Tibial nerve (tissue), 3 donors: ENCODE measurements at regions not wholly inside any gene's neighbourhood (a gene's known extent, or its start where the extent isn't known, plus 50 kb on each side); places are given as distances from the start of the nearest gene placed in this dataset.

ENCODE experiments used
- POLR2A ChIP-seq, 2 donors: fragments of 450-650 bp; IDR thresholded peaks; one replicate each; pipeline ENCODE4 v1.6.1; 2017; ENCODE audit warnings: antibody characterized with exemption in 2 of 2, mild to moderate bottlenecking in 2 of 2, moderate library complexity in 2 of 2
- TF ChIP-seq, protein P1 (sequence below), 5 experiments: fragments of 200-600 bp in 3 of 5; fragments of 450-650 bp in 2 of 5; sonication (generic) in 3 of 5; IDR thresholded peaks; one replicate each; pipeline ENCODE4 v1.5.1; 2016 to 2019; ENCODE audit warnings: antibody characterized with exemption in 5 of 5, mild to moderate bottlenecking in 3 of 5, moderate library complexity in 2 of 5

DNA sequence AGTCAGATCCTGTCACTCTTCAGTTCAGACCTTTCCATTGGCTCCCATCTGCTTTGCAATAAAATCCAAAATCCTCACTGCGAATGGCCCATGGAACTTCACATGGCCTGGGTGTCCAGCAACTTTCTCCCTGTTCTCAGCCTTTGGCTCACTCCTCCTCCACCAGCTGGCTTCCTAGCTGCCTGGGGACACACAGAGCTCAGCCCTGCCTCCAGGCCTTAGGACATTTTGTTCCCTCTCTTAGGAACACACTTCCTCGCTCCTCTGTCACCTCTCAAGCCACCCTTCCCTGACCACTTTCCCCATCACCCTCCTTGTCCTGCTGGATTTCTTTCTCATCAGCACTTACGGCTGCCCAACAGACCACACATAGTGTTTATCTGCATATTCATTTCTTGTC, 419.6 kb downstream of the MED13L start:
- no peak for TF ChIP-seq POLR2A (IDR thresholded peaks at IDR 0.05)
- TF ChIP-seq, protein P1, sequence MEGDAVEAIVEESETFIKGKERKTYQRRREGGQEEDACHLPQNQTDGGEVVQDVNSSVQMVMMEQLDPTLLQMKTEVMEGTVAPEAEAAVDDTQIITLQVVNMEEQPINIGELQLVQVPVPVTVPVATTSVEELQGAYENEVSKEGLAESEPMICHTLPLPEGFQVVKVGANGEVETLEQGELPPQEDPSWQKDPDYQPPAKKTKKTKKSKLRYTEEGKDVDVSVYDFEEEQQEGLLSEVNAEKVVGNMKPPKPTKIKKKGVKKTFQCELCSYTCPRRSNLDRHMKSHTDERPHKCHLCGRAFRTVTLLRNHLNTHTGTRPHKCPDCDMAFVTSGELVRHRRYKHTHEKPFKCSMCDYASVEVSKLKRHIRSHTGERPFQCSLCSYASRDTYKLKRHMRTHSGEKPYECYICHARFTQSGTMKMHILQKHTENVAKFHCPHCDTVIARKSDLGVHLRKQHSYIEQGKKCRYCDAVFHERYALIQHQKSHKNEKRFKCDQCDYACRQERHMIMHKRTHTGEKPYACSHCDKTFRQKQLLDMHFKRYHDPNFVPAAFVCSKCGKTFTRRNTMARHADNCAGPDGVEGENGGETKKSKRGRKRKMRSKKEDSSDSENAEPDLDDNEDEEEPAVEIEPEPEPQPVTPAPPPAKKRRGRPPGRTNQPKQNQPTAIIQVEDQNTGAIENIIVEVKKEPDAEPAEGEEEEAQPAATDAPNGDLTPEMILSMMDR (IDR thresholded peaks at IDR 0.05): no peak
